GM12878 (cell line): ENCODE measurements at regions not wholly inside any gene's neighbourhood (a gene's known extent, or its start where the extent isn't known, plus 50 kb on each side); places are given as distances from the start of the nearest gene placed in this dataset.

Experiments
- ATAC-seq: fragments of 200-7000 bp; cut with Tn5 transposase; 3 replicates; pipeline ENCODE4 v1.9.1; 2020; ENCODE audit warnings: mild to moderate bottlenecking, moderate library complexity
- BruUV-seq: library from RNA; stranded (reverse); fragments of 400-500 nt; replicated peaks from 2 replicates; lab custom pipeline; 2021; lab: Mats Ljungman, UMichigan
- CTCF ChIA-PET: fragments of 300-600 bp; sonication (Branson Sonifier 250); formaldehyde crosslinking; extraction: SDS; loops from one replicate; lab custom pipeline; 2021; ENCODE audit warnings: inconsistent platforms; lab: Yijun Ruan, JAX
- POLR2A ChIA-PET: fragments of 350-600 bp; formaldehyde crosslinking; extraction: SDS; loops from one replicate; lab custom pipeline; 2021; ENCODE audit warnings: inconsistent platforms; lab: Charles Lee
- RAD21 ChIA-PET: fragments of 300-600 bp; sonication (Branson Sonifier 250); formaldehyde crosslinking; loops from one replicate; lab custom pipeline; 2023; ENCODE audit warnings: antibody characterized with exemption; ENCODE audit not compliant: unreplicated experiment; lab: Charles Lee
- SMC1A ChIA-PET: fragments of 300-600 bp; sonication (Branson Sonifier 250); formaldehyde crosslinking; loops from one replicate; lab custom pipeline; 2023; ENCODE audit not compliant: unreplicated experiment, uncharacterized antibody; lab: Charles Lee
- DNase-seq: peaks from one replicate; pipeline ENCODE4 v3.0.0-alpha.2; 2011; ENCODE audit warnings: low read depth, low spot score
- FAIRE-seq: peaks from 3 replicates; lab custom pipeline; 2011; peaks lifted over from hg19 to GRCh38; lab: Jason Lieb, UNC
- H2AFZ ChIP-seq: 2 replicates; pipeline ENCODE4 v1.6.0; 2011; ENCODE audit warnings: low read depth, low read length, control low read depth; ENCODE audit not compliant: control insufficient read depth
- H3K27ac ChIP-seq: 2 replicates; pipeline ENCODE4 v1.5.1; 2011; ENCODE audit warnings: control low read depth; ENCODE audit not compliant: control insufficient read depth, insufficient read depth
- H3K27me3 ChIP-seq, 2 experiments: replicated peaks in 1 of 2; 2 replicates each; pipeline versions ENCODE4 v1.6.0 to v1.6.1; 2011; ENCODE audit warnings: low read length in 1 of 2; ENCODE audit not compliant: control insufficient read depth in 2 of 2, insufficient read depth in 2 of 2
- H3K36me3 ChIP-seq, 2 experiments: 2 replicates each; pipeline ENCODE4 v1.5.1; 2011; ENCODE audit warnings: low read length in 1 of 2; ENCODE audit not compliant: control insufficient read depth in 2 of 2, insufficient read depth in 2 of 2
- H3K4me1 ChIP-seq: 2 replicates; pipeline ENCODE4 v1.6.1; 2011; ENCODE audit warnings: mild to moderate bottlenecking, low read length, moderate library complexity, mixed read lengths; ENCODE audit not compliant: control insufficient read depth, insufficient read depth
- H3K4me2 ChIP-seq: 2 replicates; pipeline ENCODE4 v1.6.0; 2011; ENCODE audit warnings: control low read depth; ENCODE audit not compliant: control insufficient read depth, insufficient read depth
- H3K4me3 ChIP-seq: fragments of 200-600 bp; sonication (generic); 2 replicates; pipeline ENCODE4 v1.5.1; 2016
- H3K79me2 ChIP-seq: 2 replicates; pipeline ENCODE4 v1.6.0; 2011; ENCODE audit warnings: low read length; ENCODE audit not compliant: control insufficient read depth, insufficient read depth
- H3K9ac ChIP-seq: 2 replicates; pipeline ENCODE4 v1.8.0; 2011; ENCODE audit warnings: low read length, control low read depth, mixed read lengths; ENCODE audit not compliant: control insufficient read depth, insufficient read depth
- H3K9me3 ChIP-seq: replicated peaks from 3 replicates; pipeline ENCODE4 v1.5.1; 2011; ENCODE audit warnings: mild to moderate bottlenecking, low read length; ENCODE audit not compliant: control insufficient read depth, insufficient read depth
- H4K20me1 ChIP-seq: 2 replicates; pipeline ENCODE4 v1.6.0; 2011; ENCODE audit not compliant: control insufficient read depth, insufficient read depth
- BACH1 ChIP-seq: fragments of 450-650 bp; IDR thresholded peaks from 2 replicates; pipeline ENCODE4 v1.6.1; 2017; ENCODE audit warnings: mild to moderate bottlenecking, borderline replicate concordance
- CHD4 ChIP-seq: fragments of 200-600 bp; sonication (generic); IDR thresholded peaks from 2 replicates; pipeline ENCODE4 v1.6.1; 2016; ENCODE audit warnings: mild to moderate bottlenecking
- EGR1 ChIP-seq, 2 experiments: IDR thresholded peaks; 1 replicate in 1 of 2; 2 replicates in 1 of 2; pipeline ENCODE4 v1.6.1; 2011 to 2012; ENCODE audit warnings: low read depth in 2 of 2, low read length in 2 of 2, borderline replicate concordance in 1 of 2, mild to moderate bottlenecking in 1 of 2, moderate library complexity in 1 of 2
- MEF2B ChIP-seq: fragments of 450-650 bp; IDR thresholded peaks from 2 replicates; pipeline ENCODE4 v1.6.1; 2018; ENCODE audit warnings: mild to moderate bottlenecking, moderate library complexity; ENCODE audit not compliant: partially characterized antibody, poor library complexity, severe bottlenecking
- RAD51 ChIP-seq: fragments of 450-650 bp; IDR thresholded peaks from 2 replicates; pipeline ENCODE4 v1.6.1; 2016; ENCODE audit warnings: moderate library complexity, mild to moderate bottlenecking, inconsistent platforms
- RCOR1 ChIP-seq: conservative IDR thresholded peaks from 2 replicates; pipeline ENCODE4 v1.6.1; 2012; ENCODE audit warnings: low read depth, low read length, improper control_type of control experiment
- SIX5 ChIP-seq: IDR thresholded peaks from 2 replicates; pipeline ENCODE4 v1.6.1; 2011; ENCODE audit warnings: mild to moderate bottlenecking, low read depth, low read length, moderate library complexity; ENCODE audit not compliant: severe bottlenecking
- SP1 ChIP-seq: IDR thresholded peaks from one replicate; pipeline ENCODE4 v1.6.1; 2011; ENCODE audit warnings: low read depth, low read length
- TARDBP ChIP-seq: IDR thresholded peaks from 2 replicates; pipeline ENCODE4 v1.6.1; 2016; ENCODE audit warnings: borderline replicate concordance
- ZNF384 ChIP-seq: IDR thresholded peaks from 2 replicates; pipeline ENCODE4 v1.6.1; 2012; ENCODE audit warnings: low read depth, mild to moderate bottlenecking, low read length, improper control_type of control experiment, borderline replicate concordance
- whole genome bisulfite sequencing: methylation state at CpG from one replicate; pipeline ENCODE4 v1.1.6; 2016; ENCODE audit warnings: low lambda C conversion rate; ENCODE audit not compliant: insufficient replicate concordance, insufficient coverage; ENCODE audit errors: missing lambda C conversion rate; 5-methylcytosine and 5-hydroxymethylcytosine counted together
- in situ Hi-C: fragments of 300-500 bp; cut with MboI; formaldehyde crosslinking; loops from 9 replicates; pipeline ENCODE4 v1.14.3; 2018; ENCODE audit warnings: mixed read lengths
- intact Hi-C: fragments of 100-400 bp; cut with micrococcal nuclease; formaldehyde crosslinking; loops from one replicate; pipeline ENCODE4 v1.14.2; 2022; ENCODE audit not compliant: unreplicated experiment
- TF ChIP-seq, protein P1 (sequence below): IDR thresholded peaks from 2 replicates; pipeline ENCODE4 v1.6.1; 2011; ENCODE audit warnings: borderline replicate concordance, low read depth, mild to moderate bottlenecking, moderate library complexity, mixed read lengths, low read length; ENCODE audit not compliant: insufficient read depth; ENCODE audit errors: extremely low read length

DNA sequence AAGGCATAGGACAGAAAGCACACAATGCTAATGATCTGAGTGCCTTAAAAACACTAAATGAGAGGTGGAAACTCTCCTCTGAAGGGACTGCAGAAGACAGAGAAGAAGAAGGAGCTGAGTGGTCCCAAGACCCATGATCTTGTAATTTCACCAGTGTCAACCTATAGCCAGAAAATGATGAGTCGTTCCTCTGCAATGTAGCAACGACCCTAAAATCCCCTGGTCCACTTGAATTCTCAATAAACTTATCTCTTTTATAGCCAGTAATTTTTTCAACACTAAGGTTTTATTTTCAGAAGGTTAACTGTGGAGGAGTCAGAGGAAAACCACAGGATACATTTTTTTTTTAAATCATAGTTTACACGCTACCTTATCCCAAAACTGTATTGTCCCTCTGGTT is 490.6 kb upstream of the MARCKS start:
- FAIRE-seq (no peak), DNase-seq (no peak), ATAC-seq (no peak)
- ChIA-PET CTCF (no interaction called here), SMC1A (no interaction called here), POLR2A (no interaction called here), RAD21 (no interaction called here)
- 58% methylated on average over 3 of the region's 3 CpGs for WGBS
- in situ Hi-C loops = no loop called here
- H2AFZ ChIP-seq = no peak overlapping the region
- no peaks in the 10 kb centered on the region for H3K4me1 ChIP-seq
- intact Hi-C loops = no loop called here
- no peak overlapping the region for H3K4me3 ChIP-seq
- TF ChIP-seq, protein P1, sequence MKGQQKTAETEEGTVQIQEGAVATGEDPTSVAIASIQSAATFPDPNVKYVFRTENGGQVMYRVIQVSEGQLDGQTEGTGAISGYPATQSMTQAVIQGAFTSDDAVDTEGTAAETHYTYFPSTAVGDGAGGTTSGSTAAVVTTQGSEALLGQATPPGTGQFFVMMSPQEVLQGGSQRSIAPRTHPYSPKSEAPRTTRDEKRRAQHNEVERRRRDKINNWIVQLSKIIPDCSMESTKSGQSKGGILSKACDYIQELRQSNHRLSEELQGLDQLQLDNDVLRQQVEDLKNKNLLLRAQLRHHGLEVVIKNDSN = no peak
- no peak for TF ChIP-seq BACH1
- no peak for TF ChIP-seq TARDBP
- no peak for TF ChIP-seq CHD4
- TF ChIP-seq SIX5 = no peak
- no peak for TF ChIP-seq SP1
- TF ChIP-seq RAD51 = no peak
- no peak for TF ChIP-seq RCOR1
- no peak for TF ChIP-seq MEF2B
- TF ChIP-seq EGR1 (IDR thresholded peaks at IDR 0.05; ENCODE audit: borderline replicate concordance in 1 of 2, low read depth in 2 of 2, low read length in 2 of 2) = no peak
- TF ChIP-seq ZNF384 = no peak
- H3K9ac ChIP-seq = no peak overlapping the region
- no peak overlapping the region for H3K27ac ChIP-seq
- no peak overlapping the region for H3K4me2 ChIP-seq
- BruUV-seq = no TSS peak
- H4K20me1 ChIP-seq = no peaks in the 10 kb centered on the region
- H3K9me3 ChIP-seq = no peaks in the 10 kb centered on the region
- no peaks in the 10 kb centered on the region for H3K79me2 ChIP-seq
- no peaks in the 10 kb centered on the region for H3K36me3 ChIP-seq
- H3K27me3 ChIP-seq = no peaks in the 10 kb centered on the region
